ENCODE measurements at regions not wholly inside any gene's neighbourhood (a gene's known extent, or its start where the extent isn't known, plus 50 kb on each side); places are given as distances from the start of the nearest gene placed in this dataset.

DNA sequence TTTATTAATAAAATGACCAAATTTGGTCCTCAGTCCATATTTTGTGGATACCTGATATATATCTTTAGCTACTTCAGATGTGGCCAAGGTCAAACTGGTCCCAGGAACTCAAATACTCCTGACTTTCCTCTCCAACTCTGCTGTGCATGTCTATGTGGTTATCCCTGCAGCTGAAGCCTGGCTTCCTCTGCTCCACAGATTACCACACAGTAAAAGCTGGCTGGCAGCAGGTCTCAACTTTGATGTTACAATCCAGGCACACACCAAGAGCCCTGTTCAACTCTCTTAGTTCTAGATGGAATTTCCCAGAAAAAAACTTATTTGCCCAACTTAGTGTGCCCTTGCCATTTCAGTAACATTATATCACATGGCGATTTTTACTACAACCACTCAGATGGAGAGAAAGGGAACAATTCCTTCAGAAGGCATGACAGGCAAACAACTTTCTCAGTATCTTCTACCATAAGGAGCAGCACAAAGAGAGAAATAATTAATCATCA is 479.5 kb downstream of the PLPP3 start:
- in situ Hi-C loops (cut with MboI; ENCODE audit: low pct_ligation_motif_present in 1 of 4, low pct_unique_long_range_greater_than_20kb in 1 of 4, low sequenced_read_pairs in 3 of 4) = no loop called here
- DNase-seq = no peak
- TF ChIP-seq POLR2AphosphoS5 (IDR thresholded peaks at IDR 0.05) (no peak), POLR2A (IDR thresholded peaks at IDR 0.05) (no peak), EP300 (IDR thresholded peaks at IDR 0.05; ENCODE audit: low read depth) (no peak)
- TF ChIP-seq, protein P1, sequence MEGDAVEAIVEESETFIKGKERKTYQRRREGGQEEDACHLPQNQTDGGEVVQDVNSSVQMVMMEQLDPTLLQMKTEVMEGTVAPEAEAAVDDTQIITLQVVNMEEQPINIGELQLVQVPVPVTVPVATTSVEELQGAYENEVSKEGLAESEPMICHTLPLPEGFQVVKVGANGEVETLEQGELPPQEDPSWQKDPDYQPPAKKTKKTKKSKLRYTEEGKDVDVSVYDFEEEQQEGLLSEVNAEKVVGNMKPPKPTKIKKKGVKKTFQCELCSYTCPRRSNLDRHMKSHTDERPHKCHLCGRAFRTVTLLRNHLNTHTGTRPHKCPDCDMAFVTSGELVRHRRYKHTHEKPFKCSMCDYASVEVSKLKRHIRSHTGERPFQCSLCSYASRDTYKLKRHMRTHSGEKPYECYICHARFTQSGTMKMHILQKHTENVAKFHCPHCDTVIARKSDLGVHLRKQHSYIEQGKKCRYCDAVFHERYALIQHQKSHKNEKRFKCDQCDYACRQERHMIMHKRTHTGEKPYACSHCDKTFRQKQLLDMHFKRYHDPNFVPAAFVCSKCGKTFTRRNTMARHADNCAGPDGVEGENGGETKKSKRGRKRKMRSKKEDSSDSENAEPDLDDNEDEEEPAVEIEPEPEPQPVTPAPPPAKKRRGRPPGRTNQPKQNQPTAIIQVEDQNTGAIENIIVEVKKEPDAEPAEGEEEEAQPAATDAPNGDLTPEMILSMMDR (IDR thresholded peaks at IDR 0.05) = no peak
- no peaks in the 10 kb centered on the region for H3K4me1 ChIP-seq
- H3K9me3 ChIP-seq = peaks cover 0 to 3% of the 10 kb centered on the region in 2 donors
- H3K27ac ChIP-seq = no peak overlapping the region
- H3K27me3 ChIP-seq = no peaks in the 10 kb centered on the region
- H3K36me3 ChIP-seq = no peaks in the 10 kb centered on the region
- intact Hi-C loops (cut with DNase I; ENCODE audit: low total_unique reads) = no loop called here
- WGBS, 2 donors (ENCODE audit: low coverage in 1 of 2) = 100% methylated on average over 1 of the region's 1 CpG; no CpG with 5 or more reads in 1 of the 2 donors
- H3K4me3 ChIP-seq = no peak overlapping the region

DNA sequence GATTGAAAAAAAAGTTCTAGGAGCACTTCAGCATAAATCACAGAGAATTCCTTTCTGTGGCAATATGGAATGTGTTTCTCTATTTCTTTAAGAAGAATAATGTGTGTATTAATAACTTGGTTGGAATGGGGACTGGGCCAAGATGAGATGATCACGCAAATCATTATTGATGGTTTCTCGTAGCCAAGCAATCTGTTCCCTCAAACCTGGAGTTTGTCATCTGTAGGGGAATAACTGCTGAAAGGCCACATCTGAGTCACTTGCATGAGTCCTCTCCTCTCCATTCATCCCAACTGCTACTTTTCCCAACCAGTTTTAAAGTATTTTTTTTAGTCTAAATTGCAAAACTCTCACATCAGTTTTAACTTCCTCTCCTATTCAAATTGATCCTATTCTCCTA is 480.4 kb downstream of the PLPP3 start:
- no peak for TF ChIP-seq POLR2A (IDR thresholded peaks at IDR 0.05)
- TF ChIP-seq EP300 (IDR thresholded peaks at IDR 0.05; ENCODE audit: low read depth) = no peak
- no peak for TF ChIP-seq POLR2AphosphoS5 (IDR thresholded peaks at IDR 0.05)
- TF ChIP-seq, protein P1 (IDR thresholded peaks at IDR 0.05) = no peak
- intact Hi-C loops (cut with DNase I; ENCODE audit: low total_unique reads) = no loop called here
- H3K9me3 ChIP-seq = no peaks in the 10 kb centered on the region
- in situ Hi-C loops (cut with MboI; ENCODE audit: low pct_ligation_motif_present in 1 of 4, low pct_unique_long_range_greater_than_20kb in 1 of 4, low sequenced_read_pairs in 3 of 4) = no loop called here
- no peaks in the 10 kb centered on the region for H3K27me3 ChIP-seq
- H3K27ac ChIP-seq = no peak overlapping the region
- H3K4me3 ChIP-seq = no peak overlapping the region
- no peaks in the 10 kb centered on the region for H3K4me1 ChIP-seq
- DNase-seq = no peak
- 60 to 74% methylated on average over 1 to 2 of the region's 2 CpGs for WGBS, 2 donors (ENCODE audit: low coverage in 1 of 2)
- no peaks in the 10 kb centered on the region for H3K36me3 ChIP-seq

DNA sequence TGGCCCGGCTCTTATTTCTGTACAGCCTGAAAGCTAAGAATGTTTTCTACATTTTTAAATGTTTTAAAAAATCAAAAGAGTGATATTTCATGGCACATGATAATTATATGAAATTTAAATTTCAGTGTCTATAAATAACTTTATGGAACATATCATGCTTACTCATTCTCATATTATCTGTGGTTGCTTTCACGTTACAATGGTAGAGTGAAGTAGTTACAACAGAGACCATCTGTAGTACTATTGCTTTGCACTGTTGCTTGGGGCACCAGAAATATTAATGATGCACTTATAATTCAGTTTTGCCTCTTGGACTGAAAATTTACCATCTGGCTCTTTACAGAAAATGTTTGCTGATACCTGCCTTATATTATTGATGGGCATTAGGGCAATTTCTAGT is 481.6 kb downstream of the PLPP3 start:
- in situ Hi-C loops (cut with MboI; ENCODE audit: low pct_ligation_motif_present in 1 of 4, low pct_unique_long_range_greater_than_20kb in 1 of 4, low sequenced_read_pairs in 3 of 4) (no loop called here), intact Hi-C loops (cut with DNase I; ENCODE audit: low total_unique reads) (no loop called here)
- Histone ChIP-seq H3K27ac (no peak overlapping the region), H3K4me1 (no peaks in the 10 kb centered on the region), H3K27me3 (no peaks in the 10 kb centered on the region), H3K9me3 (no peaks in the 10 kb centered on the region), H3K36me3 (no peaks in the 10 kb centered on the region), H3K4me3 (no peak overlapping the region)
- DNase-seq = no peak
- TF ChIP-seq POLR2A (IDR thresholded peaks at IDR 0.05) = no peak
- TF ChIP-seq, protein P1 (IDR thresholded peaks at IDR 0.05) = no peak
- TF ChIP-seq POLR2AphosphoS5 (IDR thresholded peaks at IDR 0.05) = no peak
- no peak for TF ChIP-seq EP300 (IDR thresholded peaks at IDR 0.05; ENCODE audit: low read depth)
- 81 to 87% methylated on average over 2 of the region's 2 CpGs for WGBS, 2 donors (ENCODE audit: low coverage in 1 of 2)

DNA sequence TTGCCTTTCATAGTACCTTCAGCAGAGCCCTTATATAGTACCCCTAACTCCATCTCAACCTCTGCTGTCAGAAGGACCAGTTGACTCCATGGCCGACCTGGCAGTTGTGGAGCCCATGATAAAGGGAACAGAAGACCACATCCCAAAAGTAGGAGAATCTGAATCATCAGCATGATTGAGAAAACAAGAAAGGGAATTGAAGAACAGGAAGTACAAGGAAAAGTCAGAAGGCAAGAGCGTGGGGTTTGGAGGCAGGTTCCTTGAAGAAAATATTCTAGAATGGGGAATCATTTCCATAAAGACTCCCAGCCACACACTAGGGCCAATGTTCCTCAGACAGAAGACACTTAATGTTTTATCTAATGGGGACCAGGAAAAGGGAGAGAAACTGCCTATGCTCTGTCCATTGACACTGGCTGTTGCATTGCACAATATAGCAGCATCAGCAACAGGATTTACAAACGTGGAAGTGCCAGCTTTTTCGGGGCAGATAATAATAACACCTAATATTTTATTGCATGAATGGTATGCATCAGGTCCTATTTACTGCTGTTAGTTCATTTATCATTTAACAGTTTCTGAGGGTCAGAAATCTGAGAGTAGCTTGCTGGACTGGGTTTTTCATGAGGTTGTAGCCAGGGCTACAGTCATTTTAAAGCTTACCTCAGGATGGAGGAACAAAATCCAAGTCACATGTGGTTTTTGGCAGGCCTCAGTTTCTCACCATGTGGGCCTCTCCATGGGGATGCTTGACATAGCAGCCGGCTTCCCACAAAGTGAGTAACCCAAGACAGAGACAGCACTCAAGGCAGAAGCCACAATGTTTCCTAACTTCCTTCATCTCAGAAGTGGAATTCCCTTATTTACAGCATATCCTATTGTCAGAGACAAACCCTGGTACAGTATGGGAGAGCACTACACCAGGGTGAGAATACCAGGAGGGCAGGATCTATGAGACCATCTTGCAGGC is 483.4 kb downstream of the PLPP3 start:
- H3K4me3 ChIP-seq = no peak overlapping the region
- intact Hi-C loops (cut with DNase I; ENCODE audit: low total_unique reads) (no loop called here), in situ Hi-C loops (cut with MboI; ENCODE audit: low pct_ligation_motif_present in 1 of 4, low pct_unique_long_range_greater_than_20kb in 1 of 4, low sequenced_read_pairs in 3 of 4) (no loop called here)
- no peaks in the 10 kb centered on the region for H3K27me3 ChIP-seq
- 73 to 82% methylated on average over 4 to 5 of the region's 5 CpGs for WGBS, 2 donors (ENCODE audit: low coverage in 1 of 2)
- no peaks in the 10 kb centered on the region for H3K36me3 ChIP-seq
- H3K9me3 ChIP-seq = no peaks in the 10 kb centered on the region
- H3K4me1 ChIP-seq = no peaks in the 10 kb centered on the region
- no peak for TF ChIP-seq EP300 (IDR thresholded peaks at IDR 0.05; ENCODE audit: low read depth)
- no peak for TF ChIP-seq POLR2AphosphoS5 (IDR thresholded peaks at IDR 0.05)
- TF ChIP-seq POLR2A (IDR thresholded peaks at IDR 0.05) = no peak
- TF ChIP-seq, protein P1 (IDR thresholded peaks at IDR 0.05) = no peak
- peak; percentile 11 for DNase-seq
- no peak overlapping the region for H3K27ac ChIP-seq
